ENCODE measurements at regions not wholly inside any gene's neighbourhood (a gene's known extent, or its start where the extent isn't known, plus 50 kb on each side); places are given as distances from the start of the nearest gene placed in this dataset.
"Not testable (repeated sequence)": the region's sequence is repeated elsewhere in the genome, so short reads cannot be mapped to it uniquely, and the experiment has no call there.

DNA sequence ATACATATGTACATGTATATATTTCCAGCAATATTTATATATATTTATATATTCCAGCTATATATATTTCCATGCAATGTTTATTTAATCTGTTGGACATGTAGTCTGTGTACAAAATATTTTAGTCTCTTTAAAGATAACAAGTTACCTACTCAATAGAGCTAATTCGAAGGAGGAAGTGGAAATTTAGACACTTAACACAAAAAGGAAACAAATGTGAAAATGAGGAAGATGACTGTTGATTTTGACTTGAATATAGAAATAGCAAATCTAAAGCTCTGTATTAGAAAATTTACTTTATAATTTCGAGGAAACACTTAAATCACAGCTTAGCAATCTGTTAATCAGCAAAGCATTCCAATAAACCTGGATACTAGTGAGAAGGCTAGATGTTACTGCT, 1064.4 kb downstream of the PCDH7 start:
- intact Hi-C loops (cut with DNase I): no loop called here
- no peak for DNase-seq (ENCODE audit: missing footprints)
- ATAC-seq: no peak

DNA sequence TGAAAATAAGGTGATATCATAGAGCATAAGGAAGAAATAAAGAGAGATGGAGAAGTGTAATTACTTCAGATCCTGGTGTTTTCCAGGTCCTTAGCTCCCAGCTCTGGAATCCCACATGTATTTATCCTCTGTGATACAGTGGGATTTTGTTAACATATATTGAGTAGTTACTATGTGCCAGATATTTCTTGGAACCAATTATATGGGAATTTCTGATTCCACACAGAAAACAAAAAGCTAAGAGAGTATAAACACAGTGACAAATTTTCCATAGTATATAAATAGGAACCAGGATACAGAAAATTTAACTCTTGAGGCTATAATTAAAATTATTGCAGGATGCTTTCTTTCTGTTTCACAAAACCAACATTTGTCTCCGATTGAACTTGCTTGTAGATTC, 1067.5 kb downstream of the PCDH7 start:
- no peak for DNase-seq (ENCODE audit: missing footprints)
- no peak for ATAC-seq
- intact Hi-C loops (cut with DNase I): no loop called here

DNA sequence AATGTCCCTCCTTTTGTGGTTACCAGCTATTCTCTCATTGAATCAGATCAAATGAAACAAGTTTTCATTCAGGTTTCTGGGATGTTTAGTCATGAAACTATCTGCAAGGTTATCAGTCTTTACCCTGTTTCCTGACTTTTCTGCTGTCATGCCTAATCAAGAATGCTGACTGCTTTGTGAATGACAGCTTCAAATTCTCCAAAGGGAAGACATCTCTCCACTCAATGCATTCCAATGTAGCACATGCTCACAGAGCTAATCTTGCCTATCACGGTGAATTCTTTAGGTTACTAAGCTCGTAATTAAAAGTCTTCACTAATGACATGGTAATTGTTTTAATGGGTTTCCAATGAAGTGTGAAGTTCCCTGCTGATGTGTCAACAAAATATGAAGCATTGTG, 1068.5 kb downstream of the PCDH7 start:
- intact Hi-C loops (cut with DNase I): no loop called here
- ATAC-seq (no peak), DNase-seq (ENCODE audit: missing footprints) (no peak)

DNA sequence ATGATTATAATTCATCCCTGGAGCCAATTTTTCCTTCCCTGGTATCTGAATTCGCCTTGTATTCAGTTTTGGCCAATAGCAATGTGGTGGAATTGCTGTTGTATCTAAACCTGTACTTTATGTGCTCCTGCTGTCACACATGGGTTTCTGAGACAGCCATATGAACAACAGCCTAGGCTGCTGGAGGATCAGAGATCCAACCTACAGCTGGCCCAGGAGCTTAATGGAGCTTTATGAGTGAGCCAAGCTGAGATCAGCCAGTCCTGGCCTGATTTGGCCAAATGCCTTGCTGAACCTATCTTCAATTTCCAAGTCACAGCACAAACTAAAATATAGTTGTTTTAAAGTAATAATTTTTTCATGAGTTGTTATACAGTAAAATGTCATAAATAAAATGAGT, 1071.5 kb downstream of the PCDH7 start:
- ATAC-seq: no peak
- DNase-seq (ENCODE audit: missing footprints): no peak
- intact Hi-C loops (cut with DNase I): no loop called here

DNA sequence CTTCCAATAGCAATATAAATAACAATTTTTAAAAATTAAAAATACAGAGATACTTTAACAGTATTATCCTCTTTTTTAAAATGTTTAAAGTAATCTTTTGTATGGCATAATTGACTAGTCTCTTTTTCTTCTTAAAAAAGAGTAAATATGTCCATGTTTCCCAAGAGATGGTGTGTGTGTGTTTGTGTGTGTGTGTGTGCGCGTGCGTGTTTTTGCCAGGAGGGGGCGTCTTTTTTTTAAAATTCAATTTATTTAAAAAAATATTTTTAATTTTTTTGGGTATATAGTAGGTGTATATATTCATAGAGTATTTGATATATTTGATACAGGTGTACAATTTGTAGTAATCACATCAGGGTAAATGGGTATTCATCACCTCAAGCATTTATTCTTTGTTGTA, 1073.7 kb downstream of the PCDH7 start:
- intact Hi-C loops (cut with DNase I): no loop called here
- no peak for ATAC-seq
- no peak for DNase-seq (ENCODE audit: missing footprints)

DNA sequence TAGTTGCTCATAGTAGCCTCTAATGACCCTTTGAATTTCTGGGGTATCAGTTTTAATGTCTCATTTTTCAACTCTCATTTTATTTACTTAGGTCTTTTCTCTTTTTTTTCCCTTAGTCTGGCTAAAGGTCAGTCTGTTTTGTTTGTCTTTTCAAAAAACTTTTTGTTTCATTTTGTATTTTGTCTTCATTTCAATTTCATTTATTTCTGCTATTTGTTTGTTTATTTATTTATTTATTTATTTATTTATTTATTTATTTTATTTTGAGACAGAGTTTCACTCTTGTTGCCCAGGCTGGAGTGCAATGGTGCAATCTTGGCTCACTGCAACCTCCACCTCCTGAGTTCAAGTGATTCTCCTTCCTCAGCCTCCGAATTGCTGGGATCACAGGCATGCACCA, 1076.9 kb downstream of the PCDH7 start:
- DNase-seq (ENCODE audit: missing footprints); ATAC-seq; intact Hi-C loops (cut with DNase I): not testable (repeated sequence)

DNA sequence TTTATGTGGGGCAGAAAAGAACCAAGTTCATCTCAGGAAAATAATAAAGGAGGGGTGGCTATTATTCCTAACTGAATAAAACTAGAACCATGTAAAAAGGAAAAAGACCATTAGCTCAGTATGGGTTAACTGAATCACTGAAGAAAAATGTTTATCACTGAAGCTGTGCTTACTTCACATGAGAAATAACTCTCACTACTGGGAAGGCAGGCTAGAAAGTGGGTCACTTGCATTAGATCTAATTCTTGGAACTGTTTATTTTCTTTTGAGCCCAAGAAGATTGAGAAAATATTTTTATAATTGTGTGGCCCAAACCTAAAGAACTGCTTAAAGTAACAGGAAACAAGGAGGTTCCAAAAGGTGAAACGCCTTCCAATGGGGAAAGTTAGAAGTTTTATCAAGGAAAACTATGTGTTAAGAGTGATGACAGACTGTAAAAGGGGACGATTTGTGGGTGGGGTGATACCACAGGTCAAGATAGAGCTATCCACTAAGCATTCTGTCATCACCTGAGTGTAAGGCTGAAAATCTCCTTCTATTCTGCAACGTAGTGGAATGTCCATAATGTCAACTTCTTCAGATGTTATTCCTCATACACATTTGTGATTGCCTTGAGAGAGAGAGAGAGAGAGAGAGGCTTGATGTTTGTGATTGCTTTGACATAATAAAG, 1083.5 kb downstream of the PCDH7 start:
- DNase-seq (ENCODE audit: missing footprints) (no peak), ATAC-seq (no peak)
- intact Hi-C loops (cut with DNase I): no loop called here

DNA sequence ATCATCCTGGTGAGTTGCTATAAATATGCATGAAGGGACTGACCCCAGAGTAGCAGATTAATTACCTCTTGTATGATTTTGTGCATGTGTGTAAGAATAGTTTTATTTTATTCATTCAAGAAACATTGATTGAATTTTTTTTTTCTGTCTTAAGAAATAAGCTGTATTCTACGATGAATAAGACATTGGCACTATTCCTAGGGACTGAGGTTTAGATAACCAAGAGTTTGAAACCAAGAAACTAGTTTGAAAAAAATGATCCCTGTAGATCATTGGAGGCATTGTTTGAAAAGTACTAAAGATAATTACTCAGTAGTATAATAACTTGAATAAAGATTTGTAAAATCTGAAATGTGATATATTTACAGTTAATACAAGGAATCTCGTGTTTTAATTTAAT, 1086.9 kb downstream of the PCDH7 start:
- intact Hi-C loops (cut with DNase I): no loop called here
- DNase-seq (ENCODE audit: missing footprints): no peak
- no peak for ATAC-seq

DNA sequence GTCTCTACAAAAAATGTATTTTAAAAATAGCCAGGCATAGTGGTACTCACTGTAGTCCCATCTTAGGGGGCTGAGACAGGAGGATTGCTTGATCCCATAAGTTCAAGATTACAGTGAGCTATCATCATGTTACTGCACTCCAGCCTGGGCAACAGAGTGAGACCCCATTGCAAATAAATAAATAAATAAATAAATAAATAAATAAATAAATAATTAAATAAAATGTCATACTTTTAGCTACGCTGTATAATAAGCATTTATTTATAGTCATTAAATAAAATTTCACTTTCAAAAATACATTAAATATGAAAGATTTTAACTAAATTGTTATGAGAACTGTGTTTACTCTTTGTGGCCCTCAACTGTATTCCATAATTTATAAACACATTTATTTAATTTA, 1124.2 kb downstream of the PCDH7 start:
- intact Hi-C loops (cut with DNase I): no loop called here
- ATAC-seq (no peak), DNase-seq (ENCODE audit: missing footprints) (no peak)

DNA sequence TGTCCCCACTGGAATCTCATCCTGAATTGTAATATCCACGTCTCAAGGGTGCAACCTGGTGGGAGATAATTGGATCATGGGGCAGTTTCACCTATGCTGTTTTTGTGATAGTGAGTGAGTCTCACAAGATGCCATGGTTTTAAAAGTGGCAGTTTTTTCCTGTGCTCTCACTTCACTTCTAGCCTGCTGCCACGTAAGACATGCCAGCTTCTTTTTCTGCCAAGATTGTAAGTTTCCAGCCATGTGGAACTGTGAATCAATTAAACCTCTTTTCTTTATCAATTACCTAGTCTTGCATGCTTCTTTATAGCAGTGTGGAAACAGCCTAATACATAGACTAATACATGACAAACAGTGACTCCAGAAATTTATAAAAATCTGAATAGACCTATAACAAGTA, 1131.8 kb downstream of the PCDH7 start:
- intact Hi-C loops (cut with DNase I): no loop called here
- no peak for ATAC-seq

DNA sequence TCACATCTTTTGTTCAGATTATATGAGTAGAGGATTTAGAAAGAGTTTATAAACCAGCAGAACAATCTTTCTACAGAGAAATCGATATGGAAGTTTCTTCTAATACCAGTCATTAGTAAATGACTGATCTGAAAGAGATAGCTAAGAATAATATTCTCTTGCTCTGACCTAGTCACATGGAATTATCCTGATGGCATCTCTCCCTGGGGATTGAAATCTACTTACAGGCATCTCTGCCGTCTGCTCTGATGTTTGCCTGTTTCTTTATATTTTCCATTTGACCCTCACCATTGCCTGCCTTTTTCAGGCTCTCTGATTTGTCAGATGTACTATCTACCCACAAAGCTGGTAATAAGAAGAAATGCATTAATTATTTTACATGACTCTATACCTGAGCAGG, 1157.3 kb downstream of the PCDH7 start:
- intact Hi-C loops (cut with DNase I): no loop called here
- ATAC-seq (no peak), DNase-seq (ENCODE audit: missing footprints) (no peak)

More for the DNA sequence above, 1131.8 kb downstream of the PCDH7 start:
- DNase-seq (ENCODE audit: missing footprints): no peak

DNA sequence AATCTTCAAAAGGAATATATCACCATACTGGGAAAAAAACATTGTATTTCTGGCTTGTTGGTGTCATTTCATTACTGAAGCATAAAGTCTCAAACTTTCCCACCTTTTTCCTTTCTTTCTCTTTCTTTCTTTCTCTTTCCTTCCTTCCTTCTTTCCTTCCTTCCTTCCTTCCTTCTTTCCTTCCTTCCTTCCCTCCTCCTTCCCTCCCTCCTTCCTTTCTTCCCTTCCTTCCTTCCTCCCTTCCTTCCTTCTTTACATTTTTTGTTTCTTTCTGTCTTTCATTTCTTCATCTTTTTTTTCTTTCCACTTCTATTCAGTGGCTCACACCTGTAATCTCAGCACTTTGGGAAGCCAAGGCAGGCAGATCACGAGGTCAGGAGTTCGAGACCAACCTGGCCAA, 1160.7 kb downstream of the PCDH7 start:
- DNase-seq (ENCODE audit: missing footprints); intact Hi-C loops (cut with DNase I); ATAC-seq: not testable (repeated sequence)

DNA sequence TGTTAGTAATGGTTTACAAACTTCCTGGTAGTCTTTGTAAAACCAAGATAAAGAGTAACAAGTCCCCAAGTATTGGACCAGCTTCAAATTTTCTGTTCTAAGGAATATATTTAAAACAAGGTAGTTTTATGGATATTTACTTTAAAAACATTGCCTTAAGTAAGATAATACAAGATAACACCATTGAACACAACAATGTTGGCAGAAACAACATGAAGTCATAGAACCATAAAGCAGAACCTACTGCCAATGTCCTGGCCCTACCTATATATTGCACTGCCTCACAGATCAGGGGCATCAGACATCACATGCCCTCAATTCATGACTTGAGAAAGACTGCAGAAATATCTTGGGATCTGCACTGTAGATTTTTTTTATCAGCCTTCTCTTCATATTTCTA, 1176.2 kb downstream of the PCDH7 start:
- no peak for ATAC-seq
- no peak for DNase-seq (ENCODE audit: missing footprints)
- intact Hi-C loops (cut with DNase I): no loop called here

DNA sequence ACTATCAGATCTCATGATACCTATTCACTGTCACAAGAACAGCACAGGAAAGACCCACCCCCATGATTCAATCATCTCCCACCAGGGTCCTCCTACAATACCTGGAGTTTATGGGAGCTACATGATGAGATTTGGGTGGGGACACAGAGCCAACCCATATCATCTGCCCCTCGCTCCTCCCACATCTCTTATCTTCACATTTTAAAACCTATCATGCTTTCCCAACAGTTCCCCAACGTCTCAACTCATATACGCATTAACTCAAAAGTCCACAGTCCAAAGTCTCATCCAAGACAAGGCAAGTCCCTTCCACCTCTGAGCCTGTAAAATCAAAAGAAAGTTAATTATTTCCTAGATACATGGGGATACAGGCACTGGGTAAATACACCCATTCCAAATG, 1185.2 kb downstream of the PCDH7 start:
- ATAC-seq: no peak
- DNase-seq (ENCODE audit: missing footprints): no peak

DNA sequence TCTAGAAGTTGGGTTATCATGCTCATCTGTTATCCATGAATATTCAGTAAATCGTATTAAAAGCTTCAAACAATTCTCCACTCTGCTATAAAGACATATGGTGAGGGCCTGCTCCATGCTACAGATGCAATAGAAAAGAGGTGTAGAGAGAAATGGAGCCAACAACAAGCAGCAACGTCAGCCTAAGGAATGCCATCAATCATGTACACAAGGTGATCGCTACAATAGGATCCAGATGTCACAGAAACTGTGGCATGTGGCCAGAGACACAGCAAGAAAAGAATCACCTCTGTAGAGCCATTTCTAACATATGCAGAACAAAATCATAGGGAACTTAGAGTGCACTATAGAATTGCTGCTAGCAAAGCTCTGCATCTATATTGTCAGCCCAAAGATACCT, 1188.1 kb downstream of the PCDH7 start:
- no peak for DNase-seq (ENCODE audit: missing footprints)
- intact Hi-C loops (cut with DNase I): no loop called here
- ATAC-seq: no peak

More for the DNA sequence above, 1185.2 kb downstream of the PCDH7 start:
- intact Hi-C loops (cut with DNase I): no loop called here

DNA sequence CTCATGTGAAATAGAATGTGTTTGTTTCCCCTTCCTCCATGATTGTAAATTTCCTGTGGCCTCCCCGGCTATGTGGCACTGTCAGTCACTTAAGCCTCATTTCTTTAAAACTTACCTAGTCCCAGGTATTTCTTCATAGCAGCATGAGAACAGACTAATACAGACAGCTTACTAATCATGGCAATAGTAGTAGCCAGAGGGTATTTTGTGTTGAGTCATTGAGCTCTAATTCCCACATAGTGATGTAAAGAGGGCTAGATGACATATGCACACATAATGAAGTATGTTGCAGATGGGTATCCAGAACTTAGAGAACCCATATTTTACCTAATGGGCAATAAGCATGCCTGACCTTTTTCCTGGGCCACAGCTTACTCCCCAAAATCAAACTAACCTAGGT, 1197.2 kb downstream of the PCDH7 start:
- no peak for DNase-seq (ENCODE audit: missing footprints)
- intact Hi-C loops (cut with DNase I): no loop called here
- ATAC-seq: no peak

DNA sequence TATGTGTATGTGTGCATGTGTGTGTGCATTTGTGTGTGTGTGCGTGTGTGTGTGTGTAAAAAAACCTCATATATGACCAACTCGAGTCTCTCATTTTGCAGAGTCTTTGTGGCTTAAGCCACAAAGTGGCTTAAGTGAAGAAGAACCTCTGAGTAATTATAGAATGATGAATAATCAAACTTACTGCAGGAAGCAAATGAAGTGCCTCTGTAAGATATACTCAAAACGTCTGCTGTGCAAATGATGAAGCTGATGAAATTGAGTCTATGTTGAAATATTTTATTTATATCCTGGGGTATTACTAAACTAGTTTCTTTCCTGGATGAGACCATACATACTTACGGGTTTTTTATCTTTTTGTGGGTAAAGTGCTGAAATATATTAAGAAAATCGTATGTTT, 1198.7 kb downstream of the PCDH7 start:
- intact Hi-C loops (cut with DNase I): no loop called here
- ATAC-seq: no peak
- no peak for DNase-seq (ENCODE audit: missing footprints)

DNA sequence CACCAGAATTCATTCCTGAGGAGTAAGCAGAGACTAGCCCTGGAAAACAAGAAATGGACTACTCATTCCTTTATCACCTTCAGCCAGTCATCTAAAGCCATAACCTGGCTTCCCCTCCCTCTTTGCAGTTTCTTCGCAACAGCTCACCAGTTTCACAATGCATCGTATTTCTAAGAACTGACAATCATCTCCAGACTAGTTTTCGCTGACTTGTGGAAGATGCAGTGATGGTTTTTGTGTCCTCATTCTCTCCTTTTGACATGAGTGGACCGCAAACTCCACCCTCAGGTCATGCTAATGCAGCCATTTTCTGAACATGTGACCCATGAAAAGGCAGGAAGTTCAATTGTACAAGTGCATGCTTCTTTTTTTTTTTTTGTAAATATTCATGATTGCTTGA, 1203.5 kb downstream of the PCDH7 start:
- intact Hi-C loops (cut with DNase I): no loop called here
- ATAC-seq: no peak
- no peak for DNase-seq (ENCODE audit: missing footprints)

DNA sequence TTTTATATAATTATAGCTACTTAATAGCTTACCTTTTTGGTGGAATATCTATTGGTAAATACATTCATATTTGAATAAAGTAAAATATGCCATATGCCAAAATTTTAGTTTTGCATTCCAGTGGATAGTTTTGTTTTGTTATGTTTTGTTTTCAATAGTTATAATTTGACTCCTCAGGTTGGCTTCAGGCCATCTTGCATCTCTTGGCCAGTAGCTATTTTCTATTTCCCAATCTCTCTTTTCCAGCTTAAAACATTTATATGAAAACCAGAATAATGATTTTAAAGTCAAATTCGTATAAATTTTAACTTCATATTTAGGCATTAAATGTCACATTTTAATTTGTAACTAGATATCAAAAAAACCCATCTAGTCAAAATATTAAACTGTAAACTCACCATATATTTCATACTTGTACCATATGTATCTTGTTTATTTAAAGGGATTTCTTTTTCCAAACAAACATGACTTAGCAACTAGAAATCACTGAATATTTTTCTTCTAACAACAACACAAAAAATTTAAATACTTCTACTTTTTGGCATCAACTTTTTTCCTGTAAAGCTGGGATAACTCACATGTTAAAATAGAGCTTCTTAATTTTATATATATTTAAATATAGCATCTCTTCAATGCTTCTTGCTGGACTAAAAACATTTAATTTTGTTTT, 1209.6 kb downstream of the PCDH7 start:
- ATAC-seq (no peak), DNase-seq (ENCODE audit: missing footprints) (no peak)
- intact Hi-C loops (cut with DNase I): no loop called here

DNA sequence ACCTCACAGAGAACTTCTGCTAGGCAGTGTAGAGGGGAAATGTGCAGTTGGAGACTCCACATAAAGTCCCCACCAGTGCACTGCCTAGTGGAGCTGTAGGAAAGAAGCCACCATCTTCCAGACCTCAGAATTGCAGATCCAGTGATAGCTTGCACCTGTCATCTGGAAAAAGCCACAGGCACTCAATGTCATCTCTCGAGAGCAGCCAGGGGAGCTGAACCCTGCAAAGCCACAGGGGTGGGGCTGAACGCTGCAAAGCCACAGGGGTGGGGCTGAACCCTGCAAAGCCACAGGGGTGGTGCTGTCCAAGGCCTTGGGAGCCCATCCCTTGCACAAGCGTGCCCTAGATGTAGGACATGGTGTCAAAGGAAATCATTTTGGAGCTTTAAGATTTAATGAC, 1226.3 kb downstream of the PCDH7 start:
- intact Hi-C loops (cut with DNase I): no loop called here
- DNase-seq (ENCODE audit: missing footprints) (no peak), ATAC-seq (no peak)

DNA sequence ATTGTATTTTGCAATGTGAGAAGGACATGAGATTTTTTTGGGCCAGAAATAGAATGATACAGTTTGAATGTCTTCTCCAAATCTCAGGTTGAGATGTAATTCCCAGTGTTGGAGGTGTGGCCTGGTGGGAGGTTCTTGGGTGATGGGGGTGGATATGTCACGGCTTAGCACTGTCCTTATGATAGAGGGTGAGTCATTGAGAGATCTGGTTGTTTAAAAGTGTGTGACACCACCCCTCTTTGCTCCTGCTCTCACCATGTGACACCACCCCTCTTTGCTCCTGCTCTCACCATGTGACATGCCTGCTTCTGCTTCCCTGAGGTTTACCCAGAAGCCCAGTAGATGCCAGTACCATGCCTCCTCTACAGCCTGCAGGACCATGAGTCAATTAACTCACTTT, 1226.9 kb downstream of the PCDH7 start:
- DNase-seq (ENCODE audit: missing footprints): no peak
- intact Hi-C loops (cut with DNase I): no loop called here
- ATAC-seq: no peak
